Muscle of arm (tissue), 1 donor: ENCODE measurements at regions not wholly inside any gene's neighbourhood (a gene's known extent, or its start where the extent isn't known, plus 50 kb on each side); places are given as distances from the start of the nearest gene placed in this dataset.
"Not testable (repeated sequence)": the region's sequence is repeated elsewhere in the genome, so short reads cannot be mapped to it uniquely, and the experiment has no call there.

Experiments
- DNase-seq: peaks from one replicate; pipeline ENCODE4 v3.0.0-alpha.2; 2013

DNA sequence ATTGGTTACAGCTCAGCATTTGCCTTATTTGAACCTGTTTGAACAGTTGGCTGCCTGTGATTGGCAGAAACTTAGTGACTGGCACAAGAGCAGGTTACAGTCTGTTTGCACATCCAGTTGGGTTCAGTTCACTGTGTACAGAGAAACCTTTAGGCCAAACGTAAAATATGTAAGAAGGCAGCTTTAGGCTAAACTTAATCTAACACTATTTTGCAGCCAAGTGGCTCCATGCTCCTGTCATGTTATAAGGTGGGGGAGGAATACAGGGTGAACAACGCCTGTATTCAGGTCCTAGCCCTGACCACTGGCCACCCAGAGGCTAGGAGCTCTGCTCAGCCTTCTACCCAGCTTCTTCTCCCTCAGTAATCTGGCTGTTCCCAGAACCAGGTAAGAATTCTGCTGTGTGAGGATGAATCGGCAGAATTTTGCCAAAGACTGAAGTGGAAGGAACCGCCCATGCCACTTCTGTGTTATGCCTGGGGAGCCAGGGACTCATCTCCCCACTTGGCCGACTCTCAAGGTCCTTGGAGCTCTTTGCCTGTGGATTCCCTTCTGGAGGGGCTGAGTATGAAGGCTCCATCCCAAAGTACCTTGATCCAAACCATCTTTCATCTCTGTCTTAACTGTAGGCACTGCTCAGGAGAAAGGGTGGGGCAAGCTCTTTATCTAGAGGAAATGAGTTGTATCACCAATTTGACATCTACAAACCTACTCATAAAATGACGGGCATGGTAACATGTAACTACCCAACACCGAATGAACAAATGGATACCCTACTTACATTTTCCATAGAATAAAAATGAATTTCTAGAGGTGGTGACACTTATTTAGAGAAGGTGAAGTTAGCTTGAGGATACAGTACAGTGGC is 164.4 kb upstream of the NAMPT start:
- DNase-seq = no peak

- no peak for DNase-seq
Measured at GRCh38 chr7:106448346-106448991, 163.7 kb upstream of the NAMPT start.

DNA sequence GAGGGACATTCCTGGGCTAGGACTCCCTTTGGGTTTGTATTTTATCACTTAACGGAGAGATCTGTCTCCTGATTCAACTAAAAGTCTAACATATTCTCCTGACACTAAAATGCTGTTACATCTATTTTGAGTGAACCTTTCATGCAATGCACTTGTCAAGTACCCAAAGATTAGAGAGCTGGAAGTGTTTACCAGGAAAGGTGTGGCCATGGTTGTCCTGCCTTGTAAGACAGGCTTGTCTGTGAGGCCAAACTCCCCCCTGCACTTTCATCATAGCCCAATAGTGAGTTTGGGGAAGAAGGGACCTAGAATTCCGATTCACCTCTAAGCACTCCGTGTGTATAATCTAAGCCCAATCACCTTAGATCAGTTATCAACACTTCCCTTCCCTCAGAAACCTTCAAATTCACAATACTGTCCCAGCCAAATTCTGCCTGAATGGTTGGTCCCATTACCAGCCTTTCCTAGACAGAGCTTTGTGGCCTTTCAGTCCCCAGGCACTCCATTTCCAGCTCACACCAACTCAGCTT is 162.6 kb upstream of the NAMPT start:
- no peak for DNase-seq

DNA sequence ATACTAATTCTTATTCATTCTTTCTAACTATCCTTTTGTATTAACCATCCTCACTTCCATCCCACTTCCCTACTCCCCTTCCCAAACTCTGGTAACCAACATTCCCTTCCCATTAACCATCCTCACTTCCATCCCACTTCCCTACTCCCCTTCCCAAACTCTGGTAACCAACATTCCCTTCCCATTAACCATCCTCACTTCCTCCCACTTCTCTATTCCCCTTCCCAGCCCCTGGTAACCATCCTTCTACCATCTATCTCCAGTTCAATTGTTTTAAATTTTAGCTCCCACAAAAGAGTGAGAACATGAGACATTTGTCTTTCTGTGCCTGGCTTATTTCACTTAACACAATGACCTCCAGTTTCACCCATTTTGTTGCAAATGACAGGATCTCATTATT is 160.6 kb upstream of the NAMPT start:
- not testable (repeated sequence) for DNase-seq

GRCh38 chr7:106444068-106444655 is 159.4 kb upstream of the NAMPT start:
- no peak for DNase-seq

- no peak for DNase-seq
Measured at GRCh38 chr7:106443156-106443555, 158.4 kb upstream of the NAMPT start.

GRCh38 chr7:106442476-106442875 is 157.7 kb upstream of the NAMPT start:
- no peak for DNase-seq

DNA sequence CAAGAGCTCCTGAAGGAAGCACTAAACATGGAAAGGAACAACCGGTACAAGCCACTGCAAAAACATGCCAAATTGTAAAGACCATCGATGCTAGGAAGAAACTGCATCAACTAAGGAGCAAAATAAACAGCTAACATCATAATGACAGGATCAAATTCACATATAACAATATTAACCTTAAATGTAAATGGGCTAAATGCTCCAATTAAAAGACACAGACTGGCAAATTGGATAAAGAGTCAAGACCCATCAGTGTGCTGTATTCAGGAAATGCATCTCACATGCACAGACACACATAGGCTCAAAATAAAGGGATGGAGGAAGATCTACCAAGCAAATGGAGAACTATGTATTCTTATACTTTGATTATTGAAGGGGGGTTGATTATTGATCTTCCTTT is 156.6 kb upstream of the NAMPT start:
- not testable (repeated sequence) for DNase-seq

- not testable (repeated sequence) for DNase-seq
Measured at GRCh38 chr7:106436933-106437332, 152.2 kb upstream of the NAMPT start.

- no peak for DNase-seq
Measured at GRCh38 chr7:106433377-106433776, 148.6 kb upstream of the NAMPT start.

GRCh38 chr7:106430535-106431455 is 146.0 kb upstream of the NAMPT start:
- no peak for DNase-seq

DNA sequence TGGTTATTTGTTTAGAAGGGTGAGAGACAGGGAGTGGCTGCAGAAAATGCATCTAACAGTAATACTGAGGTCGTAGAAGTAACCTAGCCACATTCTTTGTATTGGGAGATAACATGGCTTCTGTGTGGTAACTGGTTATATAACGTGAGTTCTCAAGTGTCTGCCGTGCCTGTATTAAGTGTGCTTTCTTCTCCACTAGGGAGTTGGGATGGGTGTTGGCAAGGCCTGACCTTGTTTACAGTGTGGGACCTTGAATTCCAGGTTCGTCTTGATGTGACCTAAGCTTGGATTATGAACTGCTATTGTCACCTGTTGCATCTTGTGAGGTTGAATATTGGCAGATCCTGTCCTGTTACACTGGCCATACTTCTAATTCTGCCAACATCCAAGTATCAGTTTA is 145.3 kb upstream of the NAMPT start:
- no peak for DNase-seq

DNA sequence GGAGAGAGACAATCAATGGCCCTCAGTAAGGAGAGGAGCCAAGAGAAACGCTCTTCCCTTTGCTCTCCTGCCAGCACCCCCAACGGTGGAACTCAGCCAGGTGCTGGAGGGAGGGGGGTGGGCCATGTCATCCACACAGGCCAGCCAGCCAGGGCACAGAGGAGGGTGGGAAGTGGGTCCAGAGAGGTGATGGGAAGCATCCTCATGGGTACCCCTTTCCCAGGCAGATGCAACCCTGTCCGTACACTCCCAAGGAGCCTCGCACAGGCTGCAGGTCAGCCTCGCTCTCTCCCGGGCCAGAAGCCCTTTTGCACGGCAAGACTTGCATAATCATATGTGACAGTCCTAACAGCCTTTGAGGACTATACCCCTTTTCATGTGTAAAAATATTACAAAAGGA is 142.0 kb upstream of the NAMPT start:
- no peak for DNase-seq

DNA sequence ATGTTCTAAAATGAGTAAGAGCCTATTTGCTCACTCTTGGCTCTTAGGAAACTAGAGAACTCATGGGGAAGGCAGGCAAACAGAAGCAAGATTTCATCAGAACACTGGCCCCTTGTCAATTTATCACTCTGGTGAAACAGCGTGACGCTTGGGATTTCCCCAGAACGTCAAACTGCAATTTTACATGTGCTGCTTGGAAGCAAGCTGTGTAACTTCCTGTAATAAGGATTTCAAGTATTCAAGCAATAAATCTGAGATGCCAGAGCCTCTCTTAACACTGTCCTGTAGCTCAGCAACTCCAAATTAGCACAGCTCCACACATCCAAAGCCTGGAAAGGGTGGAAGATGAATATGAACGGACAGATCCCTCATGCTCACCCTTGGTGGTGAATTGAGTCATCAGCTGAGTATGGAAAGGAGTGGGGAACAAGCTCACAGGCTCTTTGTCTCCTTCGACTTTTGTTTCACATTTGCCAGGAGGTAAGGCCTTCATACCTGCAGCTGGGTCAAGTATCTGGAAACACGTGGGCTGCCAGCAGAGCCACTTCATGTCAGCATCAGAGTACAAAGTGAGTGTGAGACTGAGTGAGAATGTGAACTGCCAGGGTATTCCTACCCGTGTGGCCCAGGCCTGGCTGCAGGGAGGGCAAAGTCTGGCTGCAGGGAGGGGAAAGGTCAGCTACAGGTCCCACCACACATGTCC is 140.4 kb upstream of the NAMPT start:
- DNase-seq = peak; percentile 61

DNA sequence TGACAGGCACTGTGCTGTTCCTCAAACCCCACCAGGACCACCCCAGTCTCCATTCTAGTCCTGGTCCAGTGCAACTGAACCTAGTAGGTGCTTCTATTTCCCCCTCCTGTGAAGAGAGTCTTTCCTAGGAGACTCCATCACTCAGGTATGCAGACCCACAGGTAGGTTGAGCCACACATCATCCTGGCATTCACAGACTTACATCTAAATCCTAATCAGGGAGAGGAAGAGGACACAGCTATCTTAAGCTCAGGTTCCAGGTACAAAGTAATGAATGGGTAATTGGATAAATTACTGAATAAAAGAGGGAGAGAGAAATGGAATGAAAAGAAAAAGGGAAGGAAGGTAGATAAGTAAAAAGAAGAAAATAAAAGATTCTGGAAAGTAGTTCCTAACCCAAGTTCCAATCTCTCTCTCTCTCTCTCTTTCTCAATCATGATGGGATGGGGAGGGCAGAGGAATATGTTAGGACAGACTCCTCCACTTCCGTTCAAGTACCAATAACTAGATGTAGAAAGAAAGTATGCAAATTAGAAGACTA is 139.8 kb upstream of the NAMPT start:
- no peak for DNase-seq

DNA sequence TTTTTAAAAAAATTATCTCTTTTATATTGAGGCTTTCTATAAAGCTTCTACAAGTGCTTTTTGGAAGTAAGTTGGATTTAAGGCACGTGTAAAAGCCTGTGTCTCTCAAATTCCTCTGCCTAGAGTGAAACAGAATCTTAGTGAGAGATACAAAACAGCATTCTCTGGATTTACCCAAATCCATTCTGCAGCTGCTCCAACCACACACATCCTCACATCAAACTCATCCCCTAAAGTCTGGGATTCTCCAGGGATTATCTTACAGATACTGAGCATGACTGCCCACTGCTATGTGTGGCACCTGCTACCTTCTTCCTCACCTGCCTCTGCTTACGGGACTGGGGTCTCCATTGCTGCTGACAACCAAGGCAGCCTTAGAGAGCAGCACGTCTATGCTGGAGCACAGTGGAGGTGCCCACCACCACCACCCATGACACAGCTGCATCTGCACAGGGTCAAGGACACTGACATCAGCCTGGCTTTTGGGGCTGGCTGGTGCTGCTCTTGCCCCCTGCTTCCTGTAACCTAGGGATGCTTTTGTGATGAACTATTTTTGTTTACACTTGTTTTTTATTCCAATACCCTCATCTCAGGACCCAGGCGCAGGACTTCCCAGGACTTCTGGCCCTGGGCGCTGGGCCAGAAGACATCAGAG is 139.2 kb upstream of the NAMPT start:
- no peak for DNase-seq

- no peak for DNase-seq
Measured at GRCh38 chr7:106423111-106423510, 138.3 kb upstream of the NAMPT start.

DNA sequence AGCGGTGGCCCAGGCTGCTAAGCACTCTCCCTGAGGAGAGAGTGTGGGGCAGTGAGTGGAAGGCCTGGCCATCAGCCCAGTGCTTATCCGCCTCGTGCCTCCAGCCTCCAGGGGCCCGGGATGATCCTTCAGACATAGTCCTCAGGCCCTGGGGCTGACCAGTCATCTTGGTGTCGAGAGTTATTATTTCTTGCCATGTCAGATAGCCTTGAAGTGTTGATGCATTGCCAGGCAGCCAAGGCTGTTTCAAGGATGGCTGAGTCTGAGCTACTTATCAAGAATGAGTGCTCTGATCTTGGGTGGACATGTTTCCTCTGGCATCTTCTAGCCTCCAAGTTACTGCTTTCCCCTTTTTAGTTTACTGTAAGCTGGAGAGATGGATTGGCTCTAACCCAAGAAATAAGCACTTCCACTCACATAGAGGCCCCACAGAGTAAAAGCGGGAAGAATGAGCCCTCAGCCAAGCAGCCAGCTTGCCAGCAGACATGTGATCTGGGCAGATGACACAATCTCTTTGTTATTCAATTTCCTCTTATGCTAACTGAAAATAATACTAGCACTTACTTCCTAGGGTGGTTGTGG is 136.5 kb upstream of the NAMPT start:
- peak; percentile 71 for DNase-seq

DNA sequence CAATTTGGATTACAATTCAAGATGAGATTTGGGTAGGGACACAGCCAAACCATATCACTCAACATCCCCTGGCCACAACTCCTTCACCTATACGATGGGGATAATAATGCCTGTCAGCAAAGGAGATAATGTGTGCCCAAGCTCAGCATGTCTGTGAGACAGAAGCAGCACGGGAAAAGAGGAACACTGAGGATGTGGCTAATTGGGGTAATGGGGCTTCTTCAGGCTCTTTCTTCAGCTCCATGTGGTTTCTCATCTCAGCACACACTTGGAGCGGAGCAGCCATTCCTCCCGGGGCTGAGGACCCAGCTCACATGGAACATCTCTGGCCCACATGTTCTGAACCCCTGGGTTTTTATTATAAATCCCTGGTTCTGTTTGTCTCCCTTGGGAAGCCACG is 136.0 kb upstream of the NAMPT start:
- DNase-seq = no peak

- DNase-seq = no peak
Measured at GRCh38 chr7:106420210-106420609, 135.4 kb upstream of the NAMPT start.
